Posterior cingulate gyrus (tissue), 11 donors: ENCODE measurements at regions not wholly inside any gene's neighbourhood (a gene's known extent, or its start where the extent isn't known, plus 50 kb on each side); places are given as distances from the start of the nearest gene placed in this dataset.

Source experiments
- DNase-seq, 10 donors: peaks; one replicate each; pipeline versions ENCODE4 v3.0.0 to v3.0.0-alpha.2; 2020 to 2021; ENCODE audit warnings: mixed read lengths in 3 of 10
- intact Hi-C: fragments of 100-400 bp; cut with DNase I; formaldehyde crosslinking; loops from one replicate; pipeline ENCODE4 v1.15.1; 2023

- intact Hi-C loops, result no loop called here
- no peak for DNase-seq
Observed at GRCh38 chr11:130726234-130727037, 189.8 kb downstream of the SNX19 start.

GRCh38 chr11:130727157-130728119 lies 188.8 kb downstream of the SNX19 start:
- DNase-seq, result no peak
- intact Hi-C loops, result no loop called here

GRCh38 chr11:130728185-130729180 lies 187.8 kb downstream of the SNX19 start:
- intact Hi-C loops, result no loop called here
- DNase-seq, result no peak

DNA sequence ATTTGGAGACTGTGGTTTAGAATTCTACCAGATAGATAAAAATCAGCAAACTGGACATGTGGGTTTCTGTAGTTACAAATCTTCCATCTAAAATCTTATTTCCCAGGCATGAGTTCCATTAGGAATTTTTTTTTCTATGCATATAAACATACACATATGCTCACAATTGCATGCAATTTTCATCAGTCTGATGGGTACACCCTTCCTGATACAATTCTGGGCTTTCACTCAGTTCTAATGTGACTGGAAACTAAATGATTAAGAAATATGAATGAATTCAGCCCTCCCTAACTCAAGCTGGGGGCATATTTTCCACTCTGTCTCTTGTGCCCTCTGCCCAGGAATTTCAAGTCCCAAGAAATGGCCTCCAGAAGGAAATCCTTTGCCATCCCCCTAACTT lies 187.1 kb downstream of the SNX19 start:
- intact Hi-C loops, result no loop called here
- no peak for DNase-seq

DNA sequence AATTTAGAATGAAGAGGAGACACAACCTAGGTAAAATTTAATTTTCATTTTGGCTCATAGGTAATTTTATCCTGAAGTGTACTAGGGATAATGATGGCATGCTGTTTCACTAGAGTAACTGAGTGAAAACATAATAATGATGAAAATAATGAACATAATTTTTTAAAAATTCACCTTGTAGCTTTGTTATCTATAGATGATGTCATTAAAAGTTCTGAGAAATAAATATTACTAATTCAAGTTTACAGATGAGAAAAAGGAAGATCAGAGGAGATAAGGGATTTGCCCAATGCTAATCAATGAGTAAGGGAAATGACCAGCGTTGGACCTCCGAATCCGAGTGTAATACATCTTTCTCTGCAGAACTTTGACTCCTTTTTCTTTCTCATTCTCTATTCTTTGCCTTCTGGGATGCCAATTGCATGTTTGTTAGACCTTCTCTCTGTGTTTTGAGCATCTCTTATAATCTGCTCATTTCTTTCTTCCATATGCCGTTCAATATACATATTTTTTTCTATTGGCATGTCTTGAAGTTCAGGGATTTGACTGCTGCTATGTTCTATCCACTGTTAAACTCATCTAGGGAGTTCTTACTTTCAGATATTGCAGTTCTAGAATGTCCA lies 186.5 kb downstream of the SNX19 start:
- intact Hi-C loops, result no loop called here
- no peak for DNase-seq

DNA sequence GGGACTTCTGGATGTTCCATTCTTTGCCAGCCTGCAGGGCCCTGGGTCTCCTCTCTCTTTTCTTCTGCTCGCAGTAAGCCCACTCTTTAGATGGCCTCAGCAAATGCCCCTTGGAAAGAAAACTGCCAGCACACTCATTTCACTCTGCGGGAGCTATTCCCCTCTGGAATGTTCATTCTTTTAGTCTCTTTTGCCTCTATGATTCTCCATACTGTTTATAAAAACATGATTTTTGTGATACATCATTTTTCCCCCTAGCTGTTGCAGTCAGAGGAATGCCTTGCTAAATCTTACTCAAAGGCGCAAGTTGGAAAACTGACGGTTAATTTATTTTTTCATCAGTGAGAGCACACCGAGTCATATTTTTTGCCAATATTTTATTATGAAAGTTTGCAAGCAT lies 184.9 kb downstream of the SNX19 start:
- intact Hi-C loops, result no loop called here
- DNase-seq, result no peak

DNA sequence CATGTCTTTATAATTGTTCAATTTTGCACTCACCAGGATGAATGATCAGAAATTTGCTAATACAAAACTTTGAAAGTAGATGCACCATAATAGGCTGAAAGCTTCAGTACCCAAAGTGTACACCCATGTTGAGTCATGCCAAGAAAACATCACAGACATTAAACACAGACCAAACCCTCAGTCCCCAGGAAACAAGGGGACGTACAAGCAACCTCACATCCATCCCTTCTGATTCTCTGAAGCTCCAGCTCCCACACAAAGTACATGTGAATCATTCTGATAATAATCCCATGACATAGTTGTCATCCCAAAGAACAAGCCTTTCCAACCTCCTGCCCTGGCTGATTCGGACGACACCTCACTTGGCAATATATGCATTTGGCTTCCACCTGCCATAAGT lies 183.8 kb downstream of the SNX19 start:
- intact Hi-C loops, result no loop called here
- no peak for DNase-seq

DNA sequence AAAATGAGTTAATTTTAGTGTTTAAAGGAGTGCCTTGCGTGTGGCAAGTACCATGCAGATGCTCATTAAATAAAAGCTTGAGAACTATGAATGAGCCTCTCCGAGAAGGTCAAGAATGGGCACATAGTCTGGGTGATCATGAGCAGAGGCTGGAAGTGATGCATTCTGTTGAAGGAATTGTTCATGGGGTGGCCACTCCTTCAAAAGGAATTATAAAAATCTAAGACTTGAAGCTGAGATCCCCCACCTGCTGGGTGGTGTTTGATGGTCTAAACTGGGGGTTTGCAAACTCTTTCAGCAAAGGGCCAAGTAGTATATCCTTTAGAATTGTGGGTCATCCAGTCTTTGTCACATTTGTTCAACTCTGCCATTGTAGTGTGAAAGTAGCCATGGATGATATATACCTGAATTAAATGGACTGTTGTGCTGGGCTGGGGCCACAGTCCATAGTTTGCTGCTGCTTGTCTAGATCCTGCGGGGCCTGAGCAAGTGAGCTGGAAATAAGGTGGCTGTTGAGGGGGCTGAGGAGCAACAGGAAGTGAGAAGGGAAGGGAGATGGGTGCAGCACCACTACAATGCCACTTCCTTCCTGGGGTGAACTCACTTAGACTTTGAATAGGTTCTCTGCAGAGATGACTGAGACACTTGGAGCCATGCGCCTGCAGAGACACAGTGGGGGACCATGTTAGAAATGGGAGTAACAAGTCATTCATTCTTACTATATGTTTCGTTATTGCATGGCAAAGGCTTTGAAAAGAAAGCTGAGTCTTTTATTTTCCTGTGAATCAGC lies 179.0 kb downstream of the SNX19 start:
- DNase-seq, result no peak
- intact Hi-C loops, result no loop called here

GRCh38 chr11:130737866-130738431 lies 178.3 kb downstream of the SNX19 start:
- no peak for DNase-seq
- intact Hi-C loops, result no loop called here

DNA sequence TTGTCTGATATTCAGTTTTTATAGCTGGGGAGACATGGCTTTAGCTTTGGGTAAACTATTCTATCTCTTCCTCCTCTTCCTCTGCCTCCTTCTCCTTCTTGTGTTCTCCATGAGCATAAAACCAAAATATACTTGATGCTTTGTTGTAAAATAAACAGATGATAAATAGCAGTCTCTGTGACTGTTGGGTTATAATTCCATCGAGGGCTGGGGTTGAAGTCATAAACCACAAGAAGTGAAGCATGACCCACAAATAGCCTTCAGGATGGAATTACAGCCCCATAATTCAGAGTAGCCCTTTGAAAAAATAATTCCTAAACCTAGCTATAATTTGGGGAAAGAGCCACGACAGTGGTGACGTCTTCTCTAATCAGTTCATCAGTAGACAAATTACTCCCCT lies 177.7 kb downstream of the SNX19 start:
- intact Hi-C loops, result no loop called here
- no peak for DNase-seq

GRCh38 chr11:130740819-130741218 lies 175.5 kb downstream of the SNX19 start:
- DNase-seq, result no peak
- intact Hi-C loops, result no loop called here

GRCh38 chr11:130744794-130745193 lies 171.5 kb downstream of the SNX19 start:
- intact Hi-C loops, result no loop called here
- no peak for DNase-seq

DNA sequence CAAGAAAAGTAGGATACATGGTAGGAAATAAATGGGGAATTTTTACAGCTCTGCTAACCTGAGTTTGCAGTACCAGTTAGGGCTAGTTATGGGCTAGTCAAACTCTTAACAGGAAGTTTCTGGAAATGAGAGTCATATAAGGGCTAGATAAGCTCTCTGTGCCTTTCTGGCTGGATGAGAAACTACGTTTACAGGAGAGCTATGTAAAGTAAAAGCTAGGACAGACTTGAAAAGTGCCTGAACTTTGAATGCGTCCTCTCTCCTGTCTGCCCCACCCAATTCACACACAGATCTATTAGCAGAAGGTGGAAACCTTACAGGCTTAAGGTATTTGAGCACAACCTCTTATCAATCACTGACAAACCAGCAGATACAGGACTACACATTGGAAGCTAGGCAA lies 167.1 kb downstream of the SNX19 start:
- intact Hi-C loops, result no loop called here
- DNase-seq, result no peak

- intact Hi-C loops, result no loop called here
- no peak for DNase-seq
Observed at GRCh38 chr11:130760515-130761125, 155.7 kb downstream of the SNX19 start.

- intact Hi-C loops, result no loop called here
- no peak for DNase-seq
Observed at GRCh38 chr11:130761560-130762220, 154.6 kb downstream of the SNX19 start.

DNA sequence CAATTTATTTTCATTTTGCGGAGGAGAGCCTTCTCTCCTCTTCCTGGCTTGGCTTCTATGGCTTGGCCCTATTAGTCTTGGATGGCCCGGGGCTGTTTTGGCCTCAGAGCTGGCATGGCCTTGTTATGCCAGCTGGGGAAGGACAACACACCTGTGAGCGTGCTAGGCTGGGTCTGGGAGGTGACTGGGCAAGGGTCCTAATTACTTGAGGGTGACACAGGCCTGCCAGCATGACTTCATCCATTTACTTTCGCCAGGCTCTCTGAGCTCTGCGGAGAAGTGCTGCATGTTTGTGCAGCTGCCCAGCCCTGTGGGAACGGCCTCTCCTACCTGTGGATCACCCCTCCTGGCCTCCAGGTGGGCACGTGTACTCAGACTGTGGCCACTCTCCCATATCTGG lies 153.6 kb downstream of the SNX19 start:
- intact Hi-C loops, result no loop called here
- DNase-seq, result no peak

GRCh38 chr11:130763087-130763980 lies 152.9 kb downstream of the SNX19 start:
- intact Hi-C loops, result no loop called here
- no peak for DNase-seq
